ENCODE measurements at regions not wholly inside any gene's neighbourhood (a gene's known extent, or its start where the extent isn't known, plus 50 kb on each side); places are given as distances from the start of the nearest gene placed in this dataset.

- TF ChIP-seq CTCF (IDR thresholded peaks at IDR 0.05) (peak; percentile 38), YY1 (IDR thresholded peaks at IDR 0.05; ENCODE audit: low read depth) (no peak)
Observed at GRCh38 chr5:57889558-57889957, 406.9 kb upstream of the ACTBL2 start (continued).

- Histone ChIP-seq H3K4me2 (no peak overlapping the region), H3K27ac (ENCODE audit: low read depth in 2 of 2, low read length in 1 of 2) (peak overlapping the region in 1 of 2 experiments; percentile 12; a peak in 2 of 4 replicates), H3F3A (replicated peaks; ENCODE audit: insufficient read depth) (peaks cover 4% of the 10 kb centered on the region), H3K79me2 (ENCODE audit: insufficient read depth) (no peaks in the 10 kb centered on the region), H3K4me3 (ENCODE audit: low read depth in 2 of 2, low read length in 1 of 2) (no peak overlapping the region), H3K4me1 (ENCODE audit: control insufficient read depth in 1 of 2, insufficient read depth in 2 of 2, low read depth in 1 of 2, low read length in 1 of 2) (peaks cover 3 to 18% of the 10 kb centered on the region in 2 experiments; a peak in 3 of 4 replicates), H4K20me1 (ENCODE audit: insufficient read depth) (no peaks in the 10 kb centered on the region), H2AFZ (ENCODE audit: low read depth) (peak overlapping the region; percentile 19; the same call in 1 of the 2 replicates), H3K9me3 (no peaks in the 10 kb centered on the region), H3K9ac (0 out of 2 replicates have a peak overlapping the region, but pooled peaks have one; percentile 16), H3K27me3 (ENCODE audit: insufficient read depth) (no peaks in the 10 kb centered on the region), H3K36me3 (replicated peaks in 1 of 2; ENCODE audit: control insufficient read depth in 1 of 2, insufficient read depth in 2 of 2, low read length in 1 of 2) (no peaks in the 10 kb centered on the region), H3K9me2 (no peaks in the 10 kb centered on the region)
- POLR2A ChIA-PET, result interaction anchor here (0.6 to 1.5 kb wide), 3 partner anchors 572 to 1086 kb away, joined by 3 to 6 read pairs (median 4); partner anchors contain the start of gene PLK2
- TF ChIP-seq SMC3 (IDR thresholded peaks at IDR 0.05; ENCODE audit: low read depth, low read length) (peak; percentile 90), POLR2AphosphoS5 (IDR thresholded peaks at IDR 0.05; ENCODE audit: low read depth, low read length) (no peak), RXRA (IDR thresholded peaks at IDR 0.05; ENCODE audit: borderline replicate concordance, low read depth) (no peak), CTCF (IDR thresholded peaks at IDR 0.05) (peak; percentile 66), RAD21 (IDR thresholded peaks at IDR 0.05; ENCODE audit: low read length) (peak; percentile 92), GATA2 (CRISPR knock-in tag; IDR thresholded peaks at IDR 0.05) (0 out of 2 replicates have a peak, but pooled peaks have one; percentile 7)
- CTCF ChIA-PET, result interaction anchor here (0.7 to 4.8 kb wide), 31 partner anchors 8 to 590 kb away, joined by 3 to 68 read pairs (median 4); partner anchors contain the start of gene PLK2
- WGBS (ENCODE audit: low lambda C conversion rate), result 61% methylated on average over 6 of the region's 6 CpGs
- peak; percentile 61 for DNase-seq
Observed at GRCh38 chr5:57887851-57888621, 405.4 kb upstream of the ACTBL2 start.
